HG02610 (cell line): ENCODE measurements at regions not wholly inside any gene's neighbourhood (a gene's known extent, or its start where the extent isn't known, plus 50 kb on each side); places are given as distances from the start of the nearest gene placed in this dataset.
A peak's percentile ranks its signal among the peaks of the same experiment; 100 is the strongest.

ENCODE experiments used
- ATAC-seq: cut with Tn5 transposase; IDR thresholded peaks from one replicate; pipeline ENCODE4 v1.9.1; 2021; ENCODE audit warnings: mild to moderate bottlenecking, moderate library complexity; ENCODE audit not compliant: unreplicated experiment

GRCh38 chr1:165075725-165076370 lies 280.7 kb downstream of the LMX1A start:
- ATAC-seq = no peak

- peak; percentile 65 for ATAC-seq
Measured at GRCh38 chr1:165073185-165074007, 283.1 kb downstream of the LMX1A start.

- ATAC-seq = no peak
Measured at GRCh38 chr1:165070675-165071074, 285.8 kb downstream of the LMX1A start.

- ATAC-seq = no peak
Measured at GRCh38 chr1:165069829-165070228, 286.7 kb downstream of the LMX1A start.

- ATAC-seq = no peak
Measured at GRCh38 chr1:165068741-165069140, 287.8 kb downstream of the LMX1A start.

GRCh38 chr1:165067829-165068228 lies 288.7 kb downstream of the LMX1A start:
- ATAC-seq = no peak

GRCh38 chr1:165063181-165063965 lies 293.1 kb downstream of the LMX1A start:
- no peak for ATAC-seq

- no peak for ATAC-seq
Measured at GRCh38 chr1:165062346-165062745, 294.2 kb downstream of the LMX1A start.

GRCh38 chr1:165060285-165060793 lies 296.2 kb downstream of the LMX1A start:
- no peak for ATAC-seq

GRCh38 chr1:165057956-165058355 lies 298.6 kb downstream of the LMX1A start:
- no peak for ATAC-seq

GRCh38 chr1:165056914-165057313 lies 299.6 kb downstream of the LMX1A start:
- no peak for ATAC-seq

GRCh38 chr1:165055581-165055980 lies 300.9 kb downstream of the LMX1A start:
- ATAC-seq = no peak

- ATAC-seq = no peak
Measured at GRCh38 chr1:165054627-165055026, 301.9 kb downstream of the LMX1A start.

- ATAC-seq = no peak
Measured at GRCh38 chr1:165053351-165053750, 303.2 kb downstream of the LMX1A start.

GRCh38 chr1:165052936-165053335 lies 303.6 kb downstream of the LMX1A start:
- no peak for ATAC-seq

- no peak for ATAC-seq
Measured at GRCh38 chr1:165052431-165052830, 304.1 kb downstream of the LMX1A start.

GRCh38 chr1:165050246-165050645 lies 306.3 kb downstream of the LMX1A start:
- no peak for ATAC-seq

GRCh38 chr1:165047994-165048393 lies 308.5 kb downstream of the LMX1A start:
- ATAC-seq = no peak

- ATAC-seq = no peak
Measured at GRCh38 chr1:165045902-165046301, 310.6 kb downstream of the LMX1A start.

- no peak for ATAC-seq
Measured at GRCh38 chr1:165040641-165041040, 315.9 kb downstream of the LMX1A start.

GRCh38 chr1:165039996-165040395 lies 316.5 kb downstream of the LMX1A start:
- ATAC-seq = no peak
